ENCODE measurements at regions not wholly inside any gene's neighbourhood (a gene's known extent, or its start where the extent isn't known, plus 50 kb on each side); places are given as distances from the start of the nearest gene placed in this dataset.

GRCh38 chrX:125422986-125423385 is 103.3 kb downstream of the TEX13C start:
- no peak for TF ChIP-seq EP300 (IDR thresholded peaks at IDR 0.05)
- TF ChIP-seq, protein P1, sequence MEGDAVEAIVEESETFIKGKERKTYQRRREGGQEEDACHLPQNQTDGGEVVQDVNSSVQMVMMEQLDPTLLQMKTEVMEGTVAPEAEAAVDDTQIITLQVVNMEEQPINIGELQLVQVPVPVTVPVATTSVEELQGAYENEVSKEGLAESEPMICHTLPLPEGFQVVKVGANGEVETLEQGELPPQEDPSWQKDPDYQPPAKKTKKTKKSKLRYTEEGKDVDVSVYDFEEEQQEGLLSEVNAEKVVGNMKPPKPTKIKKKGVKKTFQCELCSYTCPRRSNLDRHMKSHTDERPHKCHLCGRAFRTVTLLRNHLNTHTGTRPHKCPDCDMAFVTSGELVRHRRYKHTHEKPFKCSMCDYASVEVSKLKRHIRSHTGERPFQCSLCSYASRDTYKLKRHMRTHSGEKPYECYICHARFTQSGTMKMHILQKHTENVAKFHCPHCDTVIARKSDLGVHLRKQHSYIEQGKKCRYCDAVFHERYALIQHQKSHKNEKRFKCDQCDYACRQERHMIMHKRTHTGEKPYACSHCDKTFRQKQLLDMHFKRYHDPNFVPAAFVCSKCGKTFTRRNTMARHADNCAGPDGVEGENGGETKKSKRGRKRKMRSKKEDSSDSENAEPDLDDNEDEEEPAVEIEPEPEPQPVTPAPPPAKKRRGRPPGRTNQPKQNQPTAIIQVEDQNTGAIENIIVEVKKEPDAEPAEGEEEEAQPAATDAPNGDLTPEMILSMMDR (IDR thresholded peaks at IDR 0.05) = no peak

All from gastroesophageal sphincter (tissue), 3 donors.